Dermis microvascular lymphatic vessel endothelial cell (primary cell): ENCODE measurements at regions not wholly inside any gene's neighbourhood (a gene's known extent, or its start where the extent isn't known, plus 50 kb on each side); places are given as distances from the start of the nearest gene placed in this dataset.
A peak's percentile ranks its signal among the peaks of the same experiment; 100 is the strongest.

Experiments used
- DNase-seq, 2 donors: peaks; one replicate each; pipeline versions ENCODE4 v3.0.0 to v3.0.0-alpha.2; 2010; ENCODE audit warnings: low read depth in 2 of 2

DNA sequence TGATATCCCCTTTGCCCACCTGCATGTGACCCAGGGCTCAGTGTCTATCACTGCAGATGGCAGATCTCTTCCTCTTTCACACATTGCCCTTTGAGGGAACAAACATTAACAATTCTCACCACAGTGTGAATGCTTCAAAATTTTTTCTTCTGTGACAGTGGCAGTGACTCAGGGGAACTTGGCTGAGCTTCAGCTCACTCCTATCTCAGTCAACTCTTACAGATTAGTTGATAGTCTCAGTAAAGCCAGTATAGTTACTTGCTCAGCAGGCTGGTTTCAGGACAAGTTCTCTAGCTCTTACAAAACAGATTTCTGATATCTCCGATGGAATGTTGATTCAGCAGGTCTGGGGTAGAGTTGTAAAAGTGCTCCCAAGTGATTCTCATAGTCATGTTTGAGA is 166.9 kb downstream of the DLEU7 start:
- DNase-seq = peak in 1 of 2 donors; percentile 67

DNA sequence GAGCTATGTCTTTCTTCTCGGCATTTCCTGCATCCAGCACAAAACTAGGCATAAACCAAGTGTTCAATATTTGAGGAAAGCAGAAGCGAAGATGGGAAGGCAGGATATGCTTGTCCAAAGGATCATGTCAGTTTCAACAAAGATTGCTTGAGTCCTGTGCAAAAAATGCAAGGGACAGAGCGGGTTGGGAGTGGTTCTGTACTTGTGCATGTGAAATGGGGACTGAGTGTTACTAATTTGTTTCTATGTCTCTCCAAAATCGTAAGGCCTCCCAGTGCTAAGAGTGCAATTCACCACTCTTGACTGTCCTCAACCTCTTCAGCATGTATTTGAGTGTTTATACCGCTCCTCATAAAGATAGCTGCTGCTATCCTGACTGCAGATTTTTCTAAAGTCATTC is 166.2 kb downstream of the DLEU7 start:
- no peak for DNase-seq

DNA sequence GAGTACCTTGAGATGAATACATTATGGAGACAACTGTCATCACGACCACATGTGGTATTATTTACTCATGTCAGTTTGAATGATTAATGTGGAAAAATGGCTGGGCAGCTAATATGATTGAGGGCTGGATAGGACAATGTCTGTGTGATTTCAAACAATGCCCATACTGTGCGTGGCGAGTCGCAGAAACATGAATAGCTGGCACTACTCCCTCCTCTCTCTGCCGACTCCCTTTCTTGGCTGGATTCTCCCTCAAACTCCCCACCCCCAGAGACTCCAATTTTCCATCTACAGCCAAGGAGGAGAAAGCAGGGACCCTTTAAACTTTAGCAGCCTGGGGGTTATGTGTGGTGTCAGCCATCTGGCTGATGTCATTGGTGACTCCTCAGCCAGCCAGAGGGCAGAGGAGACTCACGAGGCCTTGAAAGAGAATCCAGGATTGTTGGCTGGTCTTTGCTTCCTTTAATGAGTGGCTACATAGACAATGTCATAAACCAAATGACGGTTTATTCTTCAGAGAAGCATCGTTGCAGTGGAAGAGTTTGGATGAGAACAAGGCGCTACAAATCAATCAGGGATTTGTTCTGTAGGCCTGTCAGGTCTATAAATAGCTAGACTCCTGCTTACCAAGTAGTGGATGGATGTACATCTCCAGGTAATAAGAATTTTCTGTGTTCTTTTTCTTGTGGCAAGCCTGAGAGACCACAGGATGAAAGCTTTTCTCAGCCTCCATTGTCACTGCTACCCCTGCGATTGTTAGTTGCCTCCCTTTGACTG is 165.6 kb downstream of the DLEU7 start:
- DNase-seq = peak in 1 of 2 donors; percentile 28

- DNase-seq = peak; percentile 56 to 75
Observed at GRCh38 chr13:50678464-50679162, 164.9 kb downstream of the DLEU7 start.

DNA sequence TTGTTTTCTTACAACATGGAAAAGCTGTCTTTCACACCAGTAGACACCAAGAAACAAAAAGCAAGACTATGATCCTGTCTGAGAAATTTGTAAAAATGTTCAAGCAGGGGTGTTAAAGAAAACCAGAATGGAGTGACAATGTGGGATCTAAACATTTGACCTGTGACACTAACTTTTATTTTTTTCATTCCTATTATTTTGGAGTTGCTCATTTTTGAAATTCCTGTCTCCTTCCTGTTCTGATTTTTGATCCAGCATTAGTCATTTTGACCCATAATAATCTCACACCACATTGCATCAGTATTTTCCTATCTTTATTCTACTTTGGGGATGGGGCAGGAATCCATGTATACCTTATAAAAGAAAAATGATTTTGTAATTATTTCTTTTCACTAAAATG is 164.2 kb downstream of the DLEU7 start:
- peak; percentile 63 to 65 for DNase-seq

- DNase-seq = no peak
Observed at GRCh38 chr13:50682002-50682401, 161.5 kb downstream of the DLEU7 start.

DNA sequence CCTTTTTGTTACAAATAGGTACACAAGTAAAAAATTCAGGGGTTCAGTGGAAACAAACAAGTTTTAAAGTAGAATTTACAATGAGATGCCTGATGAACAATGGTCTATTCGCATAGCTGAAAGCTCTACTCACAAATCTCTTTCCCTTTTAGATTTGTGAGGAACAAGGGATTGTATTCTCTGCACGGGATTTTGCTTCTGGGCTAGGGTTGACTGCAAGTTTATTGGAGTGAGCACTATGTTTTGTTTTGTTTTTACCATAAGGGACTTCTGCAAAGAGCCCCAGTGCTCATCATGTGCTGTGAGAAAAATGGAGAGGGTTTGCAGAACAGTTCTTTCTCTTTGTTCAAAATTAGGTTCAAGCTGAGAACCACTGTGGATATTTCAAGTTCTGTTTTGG is 160.5 kb downstream of the DLEU7 start:
- DNase-seq = no peak

GRCh38 chr13:50684366-50684765 is 159.1 kb downstream of the DLEU7 start:
- DNase-seq = peak in 1 of 2 donors; percentile 91

DNA sequence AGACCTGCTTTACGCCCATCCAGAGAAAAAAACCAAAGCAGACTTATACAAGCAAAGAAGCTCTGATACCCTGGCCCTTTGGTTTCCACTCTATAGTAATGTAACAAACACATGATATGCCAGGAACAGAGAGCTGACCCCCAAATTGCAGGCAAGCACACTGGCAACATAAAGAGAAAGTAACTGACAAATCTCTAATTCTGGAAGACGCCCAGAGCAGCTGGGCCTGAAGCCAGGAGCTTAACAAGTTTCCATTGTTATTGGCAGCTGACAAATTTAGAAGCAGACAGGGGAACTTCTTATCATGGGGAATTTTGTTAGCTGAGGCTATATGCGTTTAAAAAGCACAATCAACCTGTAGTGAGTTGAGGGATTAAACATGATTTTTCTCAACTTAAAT is 158.0 kb downstream of the DLEU7 start:
- DNase-seq = peak; percentile 71 to 95

GRCh38 chr13:50685956-50686355 is 157.5 kb downstream of the DLEU7 start:
- DNase-seq = peak in 1 of 2 donors; percentile 42

GRCh38 chr13:50686551-50686950 is 156.9 kb downstream of the DLEU7 start:
- DNase-seq = no peak

- DNase-seq = no peak
Observed at GRCh38 chr13:50687545-50687944, 155.9 kb downstream of the DLEU7 start.

GRCh38 chr13:50690006-50690405 is 153.5 kb downstream of the DLEU7 start:
- no peak for DNase-seq

- peak in 1 of 2 donors; percentile 32 for DNase-seq
Observed at GRCh38 chr13:50691176-50691680, 152.3 kb downstream of the DLEU7 start.

GRCh38 chr13:50691681-50692263 is 151.7 kb downstream of the DLEU7 start:
- peak in 1 of 2 donors; percentile 34 for DNase-seq

GRCh38 chr13:50692396-50692915 is 151.0 kb downstream of the DLEU7 start:
- DNase-seq = no peak

DNA sequence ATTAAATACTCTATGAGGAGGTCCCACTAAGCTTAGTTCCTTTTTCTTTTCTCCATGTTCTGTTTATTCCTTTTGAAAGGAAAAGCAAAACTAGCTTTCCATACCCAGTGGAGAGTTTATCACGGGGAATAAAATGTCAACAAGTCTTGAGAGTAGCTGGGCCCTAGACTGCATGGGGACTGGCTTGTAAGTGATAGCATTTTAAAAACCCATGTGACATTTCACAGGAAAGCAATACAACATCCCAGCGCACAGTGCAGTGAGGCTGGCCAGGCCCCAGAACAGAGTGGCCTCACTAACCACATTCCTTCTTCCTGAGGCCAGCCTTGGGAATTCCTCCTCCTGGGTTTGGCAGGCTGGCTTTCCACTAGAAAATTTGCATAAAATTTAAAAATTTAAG is 149.8 kb downstream of the DLEU7 start:
- DNase-seq = peak in 1 of 2 donors; percentile 16

DNA sequence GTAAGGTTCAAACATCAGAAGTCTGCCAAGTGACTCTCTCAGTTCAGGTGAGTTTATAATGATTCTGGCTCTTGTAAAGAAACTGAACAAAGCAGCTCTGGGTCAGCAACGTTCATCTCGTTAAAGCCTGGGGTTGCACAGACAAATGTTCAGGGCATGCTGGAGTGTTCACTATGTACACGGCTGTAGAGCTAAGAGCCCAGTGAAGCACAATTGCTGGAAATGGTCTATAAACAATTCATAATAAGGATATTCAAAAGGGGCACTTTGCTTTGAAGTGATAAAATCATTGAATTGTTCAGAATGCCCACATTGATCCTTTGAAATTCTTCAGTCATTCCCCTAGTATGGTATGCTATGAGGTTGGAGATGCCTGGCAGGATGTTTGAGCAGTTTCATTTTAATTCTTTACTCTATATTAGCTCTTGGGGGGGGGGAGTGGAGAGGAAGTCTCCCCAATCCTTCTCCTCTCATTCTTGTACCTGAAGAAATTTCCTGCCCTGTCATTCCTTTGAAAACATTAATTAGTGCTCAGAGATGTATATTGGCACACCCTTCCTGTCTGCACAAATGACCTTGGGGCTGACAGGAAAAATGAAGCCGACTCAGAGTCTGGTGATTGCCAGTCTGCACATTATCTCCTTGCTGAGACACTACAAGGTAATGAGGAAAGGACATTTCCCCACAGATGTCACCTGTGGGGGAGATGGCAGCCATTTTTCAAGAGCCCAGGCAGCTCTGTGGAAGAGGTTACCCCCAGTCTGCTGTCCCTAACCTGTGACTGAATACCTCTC is 145.5 kb downstream of the DLEU7 start:
- peak in 1 of 2 donors; percentile 64 for DNase-seq

- no peak for DNase-seq
Observed at GRCh38 chr13:50699874-50700663, 143.4 kb downstream of the DLEU7 start.

DNA sequence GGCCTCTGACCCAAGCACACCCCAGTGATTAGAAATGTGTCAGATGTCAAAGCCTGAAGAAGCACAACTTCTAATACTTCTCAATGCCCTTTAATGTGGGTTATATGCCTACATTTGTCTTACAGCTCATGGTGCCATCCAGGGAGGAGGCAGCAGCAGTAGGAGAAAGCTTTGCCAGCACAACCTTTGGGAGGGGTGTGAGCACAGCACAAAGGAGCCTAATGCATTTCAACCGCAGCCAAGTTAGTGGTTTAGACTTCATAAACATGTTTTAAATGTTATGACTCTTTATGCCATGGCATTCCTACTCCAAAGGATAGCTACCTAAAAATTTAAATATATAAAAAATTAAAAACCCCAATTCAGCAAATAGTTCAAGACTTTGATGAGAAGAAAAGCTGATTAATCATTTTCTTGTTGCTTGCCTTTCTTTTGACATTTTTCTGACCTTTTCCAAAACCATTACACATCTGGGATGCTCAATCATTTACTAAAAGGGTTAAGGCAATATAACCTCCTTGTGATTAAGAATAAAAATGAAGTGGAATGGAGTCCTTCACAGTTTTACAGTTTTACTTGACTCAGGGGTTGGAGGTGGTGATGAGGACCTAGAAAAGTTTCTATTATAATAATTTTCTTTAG is 142.7 kb downstream of the DLEU7 start:
- DNase-seq = no peak
